ENCODE measurements at regions not wholly inside any gene's neighbourhood (a gene's known extent, or its start where the extent isn't known, plus 50 kb on each side); places are given as distances from the start of the nearest gene placed in this dataset.
"Not testable (repeated sequence)": the region's sequence is repeated elsewhere in the genome, so short reads cannot be mapped to it uniquely, and the experiment has no call there.

GRCh38 chr7:121618182-121618581 lies 222.1 kb upstream of the FAM3C start:
- DNase-seq = no peak

- DNase-seq = no peak
Measured at GRCh38 chr7:121610243-121610642, 214.1 kb upstream of the FAM3C start.

GRCh38 chr7:121609208-121609607 lies 213.1 kb upstream of the FAM3C start:
- no peak for DNase-seq

- DNase-seq = no peak
Measured at GRCh38 chr7:121608785-121609184, 212.7 kb upstream of the FAM3C start.

GRCh38 chr7:121608183-121608582 lies 212.1 kb upstream of the FAM3C start:
- DNase-seq = not testable (repeated sequence)

- no peak for DNase-seq
Measured at GRCh38 chr7:121605317-121605680, 209.2 kb upstream of the FAM3C start.

- DNase-seq = no peak
Measured at GRCh38 chr7:121604627-121605316, 208.7 kb upstream of the FAM3C start.

- no peak for DNase-seq
Measured at GRCh38 chr7:121603886-121604285, 207.8 kb upstream of the FAM3C start.

- DNase-seq = no peak
Measured at GRCh38 chr7:121599887-121600286, 203.8 kb upstream of the FAM3C start.

- no peak for DNase-seq
Measured at GRCh38 chr7:121595758-121596696, 199.9 kb upstream of the FAM3C start.

GRCh38 chr7:121591926-121592325 lies 195.8 kb upstream of the FAM3C start:
- DNase-seq = no peak

GRCh38 chr7:121587435-121587834 lies 191.3 kb upstream of the FAM3C start:
- DNase-seq = no peak

GRCh38 chr7:121582258-121582657 lies 186.2 kb upstream of the FAM3C start:
- no peak for DNase-seq

GRCh38 chr7:121579639-121580038 lies 183.5 kb upstream of the FAM3C start:
- DNase-seq = no peak

- DNase-seq = no peak
Measured at GRCh38 chr7:121578669-121579068, 182.6 kb upstream of the FAM3C start.

GRCh38 chr7:121576148-121576917 lies 180.2 kb upstream of the FAM3C start:
- no peak for DNase-seq

GRCh38 chr7:121575194-121575765 lies 179.2 kb upstream of the FAM3C start:
- DNase-seq = no peak

GRCh38 chr7:121574109-121574508 lies 178.0 kb upstream of the FAM3C start:
- no peak for DNase-seq

- no peak for DNase-seq
Measured at GRCh38 chr7:121572615-121573014, 176.5 kb upstream of the FAM3C start.

GRCh38 chr7:121570365-121570764 lies 174.3 kb upstream of the FAM3C start:
- DNase-seq = no peak

GRCh38 chr7:121563177-121563576 lies 167.1 kb upstream of the FAM3C start:
- DNase-seq = no peak

- no peak for DNase-seq
Measured at GRCh38 chr7:121562259-121562658, 166.2 kb upstream of the FAM3C start.

- no peak for DNase-seq
Measured at GRCh38 chr7:121561717-121562116, 165.6 kb upstream of the FAM3C start.

Measured in suppressor macrophage (primary cell).